CD8-positive, alpha-beta memory T cell (primary cell): ENCODE measurements at regions not wholly inside any gene's neighbourhood (a gene's known extent, or its start where the extent isn't known, plus 50 kb on each side); places are given as distances from the start of the nearest gene placed in this dataset.

Experiments used
- CTCF ChIA-PET: fragments of 350-600 bp; sonication (Branson Sonifier 250); formaldehyde crosslinking; loops from one replicate; lab custom pipeline; 2021; ENCODE audit warnings: antibody characterized with exemption; lab: Charles Lee
- POLR2A ChIA-PET: fragments of 350-600 bp; sonication (Branson Sonifier 250); formaldehyde crosslinking; loops from one replicate; lab custom pipeline; 2021; ENCODE audit warnings: antibody characterized with exemption; lab: Charles Lee
- DNase-seq, 5 donors: peaks; one replicate each; pipeline versions ENCODE4 v3.0.0 to v3.0.0-alpha.2; 2020 to 2022; ENCODE audit warnings: mixed read lengths in 1 of 5
- H3K27ac ChIP-seq: one replicate; pipeline ENCODE4 v1.7.0; 2013; ENCODE audit warnings: low read depth, mild to moderate bottlenecking, low read length, moderate library complexity
- H3K27me3 ChIP-seq: 2 replicates; pipeline ENCODE4 v1.7.0; 2013; ENCODE audit warnings: low read length, mild to moderate bottlenecking; ENCODE audit not compliant: insufficient read depth, poor library complexity, severe bottlenecking
- H3K36me3 ChIP-seq: 2 replicates; pipeline ENCODE4 v1.7.0; 2013; ENCODE audit warnings: mild to moderate bottlenecking, low read length, moderate library complexity; ENCODE audit not compliant: insufficient read depth
- H3K4me1 ChIP-seq: 2 replicates; pipeline ENCODE4 v1.7.0; 2013; ENCODE audit warnings: mild to moderate bottlenecking, low read length, moderate library complexity; ENCODE audit not compliant: insufficient read depth
- H3K4me3 ChIP-seq: 2 replicates; pipeline ENCODE4 v1.7.0; 2013; ENCODE audit warnings: mild to moderate bottlenecking, low read length
- H3K9me3 ChIP-seq: 2 replicates; pipeline ENCODE4 v1.7.0; 2013; ENCODE audit warnings: mild to moderate bottlenecking, low read length
- H3K27ac Mint-ChIP-seq, 8 donors: one replicate each; pipeline ENCODE4 v1.8.0; 2020 to 2021; ENCODE audit warnings: mixed read lengths in 8 of 8, mild to moderate bottlenecking in 6 of 8, inconsistent platforms in 3 of 8, moderate library complexity in 3 of 8
- H3K27me3 Mint-ChIP-seq, 2 donors: one replicate each; pipeline ENCODE4 v1.8.0; 2020 to 2021; ENCODE audit warnings: mixed read lengths in 2 of 2, mild to moderate bottlenecking in 1 of 2, moderate library complexity in 1 of 2
- H3K36me3 Mint-ChIP-seq, 3 donors: one replicate each; pipeline ENCODE4 v1.8.0; 2020 to 2021; ENCODE audit warnings: mixed read lengths in 3 of 3, inconsistent platforms in 1 of 3, mild to moderate bottlenecking in 1 of 3
- H3K4me1 Mint-ChIP-seq, 3 donors: one replicate each; pipeline ENCODE4 v1.8.0; 2020 to 2021; ENCODE audit warnings: mixed read lengths in 3 of 3, inconsistent platforms in 1 of 3, mild to moderate bottlenecking in 1 of 3
- H3K4me3 Mint-ChIP-seq, 7 donors: one replicate each; pipeline ENCODE4 v1.8.0; 2020 to 2021; ENCODE audit warnings: mixed read lengths in 7 of 7, mild to moderate bottlenecking in 6 of 7, moderate library complexity in 4 of 7, inconsistent platforms in 2 of 7
- H3K9me3 Mint-ChIP-seq, 5 donors: one replicate each; pipeline ENCODE4 v1.8.0; 2020 to 2022; ENCODE audit warnings: mixed read lengths in 5 of 5, mild to moderate bottlenecking in 3 of 5, moderate library complexity in 2 of 5, inconsistent platforms in 1 of 5

GRCh38 chr13:89221557-89222158, 1550.5 kb downstream of the SLITRK5 start:
- Histone ChIP-seq H3K27me3 (no peaks in the 10 kb centered on the region), H3K9me3 (no peaks in the 10 kb centered on the region), H3K36me3 (no peaks in the 10 kb centered on the region), H3K4me1 (no peaks in the 10 kb centered on the region), H3K27ac (no peak overlapping the region), H3K4me3 (no peak overlapping the region)
- Mint-ChIP-seq H3K27me3 (no peaks in the 10 kb centered on the region), H3K9me3 (peaks cover 4 to 18% (median 8%) of the 10 kb centered on the region in 5 donors), H3K4me3 (no peak overlapping the region), H3K36me3 (no peaks in the 10 kb centered on the region), H3K4me1 (no peaks in the 10 kb centered on the region), H3K27ac (no peak overlapping the region)
- ChIA-PET POLR2A (interaction anchor here (0.6 kb wide), 1 partner anchor 374 kb away, joined by 4 read pairs; no protein-coding TSS in a partner anchor), CTCF (no interaction called here)
- no peak for DNase-seq

- Mint-ChIP-seq H3K36me3 (no peaks in the 10 kb centered on the region), H3K27ac (no peak overlapping the region), H3K9me3 (peaks cover 0 to 31% (median 3%) of the 10 kb centered on the region in 5 donors), H3K4me1 (no peaks in the 10 kb centered on the region), H3K27me3 (no peaks in the 10 kb centered on the region), H3K4me3 (no peak overlapping the region)
- DNase-seq: no peak
- H3K27ac ChIP-seq: no peak overlapping the region
- H3K4me1 ChIP-seq: no peaks in the 10 kb centered on the region
- H3K9me3 ChIP-seq: no peaks in the 10 kb centered on the region
- H3K27me3 ChIP-seq: no peaks in the 10 kb centered on the region
- ChIA-PET POLR2A (no interaction called here), CTCF (no interaction called here)
- no peak overlapping the region for H3K4me3 ChIP-seq
- no peaks in the 10 kb centered on the region for H3K36me3 ChIP-seq
Observed at GRCh38 chr13:89227356-89227755, 1556.2 kb downstream of the SLITRK5 start.

- POLR2A ChIA-PET: no interaction called here
- Histone ChIP-seq H3K9me3 (no peaks in the 10 kb centered on the region), H3K27me3 (no peaks in the 10 kb centered on the region), H3K36me3 (no peaks in the 10 kb centered on the region), H3K4me3 (no peak overlapping the region), H3K27ac (no peak overlapping the region), H3K4me1 (no peaks in the 10 kb centered on the region)
- no peak overlapping the region for H3K4me3 Mint-ChIP-seq
- H3K9me3 Mint-ChIP-seq: peaks cover 0 to 19% (median 3%) of the 10 kb centered on the region in 5 donors
- peaks cover 0 to 1% of the 10 kb centered on the region in 2 donors for H3K27me3 Mint-ChIP-seq
- no peak overlapping the region for H3K27ac Mint-ChIP-seq
- DNase-seq: no peak
- no peaks in the 10 kb centered on the region for H3K36me3 Mint-ChIP-seq
- no peaks in the 10 kb centered on the region for H3K4me1 Mint-ChIP-seq
- CTCF ChIA-PET: no interaction called here
Observed at GRCh38 chr13:89238496-89238895, 1567.3 kb downstream of the SLITRK5 start.

- Histone ChIP-seq H3K9me3 (no peaks in the 10 kb centered on the region), H3K27me3 (no peaks in the 10 kb centered on the region), H3K4me1 (no peaks in the 10 kb centered on the region), H3K27ac (no peak overlapping the region), H3K4me3 (no peak overlapping the region), H3K36me3 (no peaks in the 10 kb centered on the region)
- Mint-ChIP-seq H3K36me3 (no peaks in the 10 kb centered on the region), H3K9me3 (peaks cover 0 to 19% (median 3%) of the 10 kb centered on the region in 5 donors), H3K4me3 (no peak overlapping the region), H3K4me1 (no peaks in the 10 kb centered on the region), H3K27me3 (peaks cover 0 to 1% of the 10 kb centered on the region in 2 donors), H3K27ac (no peak overlapping the region)
- ChIA-PET POLR2A (no interaction called here), CTCF (no interaction called here)
- DNase-seq: no peak
Observed at GRCh38 chr13:89239361-89240127, 1568.4 kb downstream of the SLITRK5 start.

- H3K4me3 Mint-ChIP-seq: no peak overlapping the region
- no peaks in the 10 kb centered on the region for H3K27me3 Mint-ChIP-seq
- H3K9me3 Mint-ChIP-seq: peaks cover 3 to 39% (median 12%) of the 10 kb centered on the region in 5 donors
- H3K4me1 Mint-ChIP-seq: no peaks in the 10 kb centered on the region
- H3K4me1 ChIP-seq: no peaks in the 10 kb centered on the region
- CTCF ChIA-PET: no interaction called here
- DNase-seq: no peak
- H3K36me3 Mint-ChIP-seq: no peaks in the 10 kb centered on the region
- no peak overlapping the region for H3K27ac ChIP-seq
- H3K27me3 ChIP-seq: no peaks in the 10 kb centered on the region
- no peaks in the 10 kb centered on the region for H3K36me3 ChIP-seq
- no peak overlapping the region for H3K4me3 ChIP-seq
- no peak overlapping the region for H3K27ac Mint-ChIP-seq
- no peaks in the 10 kb centered on the region for H3K9me3 ChIP-seq
- POLR2A ChIA-PET: no interaction called here
Observed at GRCh38 chr13:89255844-89256406, 1584.8 kb downstream of the SLITRK5 start.

GRCh38 chr13:89267734-89268133, 1596.6 kb downstream of the SLITRK5 start:
- H3K27me3 Mint-ChIP-seq: no peaks in the 10 kb centered on the region
- H3K9me3 Mint-ChIP-seq: peaks cover under 1 to 17% (median 6%) of the 10 kb centered on the region in 5 donors
- POLR2A ChIA-PET: no interaction called here
- no peak for DNase-seq
- H3K4me3 Mint-ChIP-seq: no peak overlapping the region
- CTCF ChIA-PET: no interaction called here
- Histone ChIP-seq H3K4me1 (no peaks in the 10 kb centered on the region), H3K4me3 (no peak overlapping the region), H3K9me3 (no peaks in the 10 kb centered on the region), H3K27ac (no peak overlapping the region), H3K27me3 (no peaks in the 10 kb centered on the region), H3K36me3 (no peaks in the 10 kb centered on the region)
- no peaks in the 10 kb centered on the region for H3K4me1 Mint-ChIP-seq
- no peak overlapping the region for H3K27ac Mint-ChIP-seq
- H3K36me3 Mint-ChIP-seq: no peaks in the 10 kb centered on the region

GRCh38 chr13:89269737-89270136, 1598.6 kb downstream of the SLITRK5 start:
- no peak overlapping the region for H3K4me3 ChIP-seq
- no peaks in the 10 kb centered on the region for H3K9me3 ChIP-seq
- H3K4me3 Mint-ChIP-seq: no peak overlapping the region
- no peaks in the 10 kb centered on the region for H3K27me3 Mint-ChIP-seq
- peaks cover 0 to 21% (median 3%) of the 10 kb centered on the region in 5 donors for H3K9me3 Mint-ChIP-seq
- ChIA-PET CTCF (no interaction called here), POLR2A (no interaction called here)
- H3K36me3 Mint-ChIP-seq: no peaks in the 10 kb centered on the region
- no peaks in the 10 kb centered on the region for H3K4me1 ChIP-seq
- DNase-seq: no peak
- H3K27me3 ChIP-seq: no peaks in the 10 kb centered on the region
- H3K36me3 ChIP-seq: no peaks in the 10 kb centered on the region
- H3K27ac ChIP-seq: no peak overlapping the region
- no peak overlapping the region for H3K27ac Mint-ChIP-seq
- H3K4me1 Mint-ChIP-seq: no peaks in the 10 kb centered on the region

- Mint-ChIP-seq H3K27ac (no peak overlapping the region), H3K36me3 (no peaks in the 10 kb centered on the region), H3K9me3 (peaks cover 0 to 21% (median 3%) of the 10 kb centered on the region in 5 donors), H3K4me1 (no peaks in the 10 kb centered on the region), H3K4me3 (no peak overlapping the region), H3K27me3 (no peaks in the 10 kb centered on the region)
- no peaks in the 10 kb centered on the region for H3K27me3 ChIP-seq
- no peaks in the 10 kb centered on the region for H3K36me3 ChIP-seq
- H3K4me3 ChIP-seq: no peak overlapping the region
- CTCF ChIA-PET: no interaction called here
- H3K27ac ChIP-seq: no peak overlapping the region
- no peaks in the 10 kb centered on the region for H3K4me1 ChIP-seq
- H3K9me3 ChIP-seq: no peaks in the 10 kb centered on the region
- POLR2A ChIA-PET: no interaction called here
- DNase-seq: no peak
Observed at GRCh38 chr13:89270736-89271135, 1599.6 kb downstream of the SLITRK5 start.
